ENCODE measurements at regions not wholly inside any gene's neighbourhood (a gene's known extent, or its start where the extent isn't known, plus 50 kb on each side); places are given as distances from the start of the nearest gene placed in this dataset.
"Not testable (repeated sequence)": the region's sequence is repeated elsewhere in the genome, so short reads cannot be mapped to it uniquely, and the experiment has no call there.

DNA sequence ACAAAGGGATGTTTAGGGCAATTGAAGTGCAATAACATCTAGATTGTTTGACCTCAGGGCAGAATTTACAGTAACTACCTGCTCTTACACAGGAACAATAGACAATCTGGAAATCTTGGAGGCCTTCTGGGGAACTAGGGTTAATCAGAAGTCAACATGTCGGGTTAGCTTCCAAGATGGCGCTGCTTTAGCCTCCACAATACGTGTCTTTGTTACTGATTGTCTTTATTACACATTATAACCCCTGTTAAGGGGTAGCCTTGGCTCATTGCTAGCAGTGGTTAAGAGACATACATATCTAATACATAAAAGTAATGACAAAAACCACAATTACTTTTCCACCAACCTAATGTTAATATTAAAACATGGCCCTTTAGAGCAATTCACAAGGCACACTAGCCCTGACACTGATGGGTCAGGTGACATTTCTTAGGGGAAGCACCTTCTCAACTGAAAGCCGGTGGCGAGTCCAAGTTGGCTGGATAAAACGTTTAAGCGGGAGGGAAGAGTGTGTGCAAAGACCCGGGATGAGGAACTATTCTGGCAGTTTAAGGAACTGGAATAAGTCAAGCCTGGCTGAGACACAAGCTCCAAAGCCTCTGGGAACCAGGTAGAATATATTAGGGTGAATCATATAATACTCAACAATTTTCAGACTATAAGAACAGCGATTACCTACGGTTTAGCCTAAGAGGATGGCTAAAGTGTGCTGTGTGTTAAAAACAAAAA, 236.9 kb downstream of the BCAS1 start:
- DNase-seq, result no peak

DNA sequence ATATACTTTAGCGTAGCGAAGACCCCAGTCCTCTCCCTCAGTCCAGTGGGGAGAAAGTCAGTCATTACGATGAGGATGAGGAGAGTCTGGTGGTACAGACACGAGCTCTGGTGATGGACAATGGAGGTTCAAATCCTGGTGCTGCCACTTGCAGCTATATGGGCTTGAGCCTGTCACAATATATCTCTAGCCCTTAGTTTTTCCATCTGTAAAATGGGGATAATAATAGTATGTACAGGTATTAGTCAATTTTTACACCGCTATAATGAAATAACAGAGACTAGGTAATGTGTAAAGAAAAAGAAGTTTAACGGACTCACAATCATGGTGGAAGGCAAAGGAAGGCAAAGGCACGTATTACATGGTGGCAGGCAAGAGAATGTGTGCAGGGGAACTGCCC, 237.9 kb downstream of the BCAS1 start:
- no peak for DNase-seq

DNA sequence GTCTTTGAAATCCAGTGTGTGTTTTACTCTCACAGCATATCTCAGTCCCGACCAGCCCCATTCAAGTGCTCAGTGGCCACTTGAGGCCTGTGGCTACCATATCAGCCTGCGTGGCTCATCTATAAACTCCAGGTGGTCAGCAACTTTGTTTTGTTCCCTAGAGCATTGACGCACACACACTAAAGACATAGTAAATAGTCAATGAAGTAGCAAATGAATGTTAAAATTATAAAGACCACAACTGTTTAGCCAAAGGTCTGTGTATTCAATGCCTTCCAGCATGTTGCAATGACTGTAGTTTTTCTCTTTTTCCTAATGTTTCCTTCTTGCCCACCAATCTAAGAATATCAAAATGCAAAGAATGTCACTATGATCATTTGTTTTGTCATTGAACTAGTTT, 238.2 kb upstream of the ZNF217 start:
- DNase-seq, result no peak

DNA sequence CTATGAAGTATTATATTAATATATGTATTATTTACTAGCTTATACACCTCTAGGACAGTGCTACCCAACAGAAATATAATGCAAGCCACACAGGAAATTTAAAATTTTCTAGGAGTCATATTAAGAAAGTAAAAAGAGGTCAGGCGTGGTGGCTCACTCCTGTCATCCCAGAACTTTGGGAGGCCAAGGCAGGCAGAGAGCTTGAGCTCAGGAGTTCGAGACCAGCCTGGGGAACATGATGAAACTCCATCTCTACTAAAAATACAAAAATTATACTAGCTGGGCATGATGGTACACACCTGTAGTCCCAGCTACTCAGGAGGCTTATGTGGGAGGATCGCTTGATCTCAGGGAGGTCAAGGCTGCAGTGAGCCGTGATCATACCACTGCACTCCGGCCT, 237.6 kb upstream of the ZNF217 start:
- DNase-seq, result no peak

GRCh38 chr20:53829724-53830521, 236.3 kb upstream of the ZNF217 start:
- DNase-seq, result no peak

GRCh38 chr20:53829255-53829723, 235.7 kb upstream of the ZNF217 start:
- DNase-seq, result no peak

GRCh38 chr20:53828682-53829254, 235.1 kb upstream of the ZNF217 start:
- DNase-seq, result no peak

GRCh38 chr20:53828088-53828681, 234.5 kb upstream of the ZNF217 start:
- DNase-seq, result no peak

- DNase-seq, result no peak
These were observed 233.9 kb upstream of the ZNF217 start for GRCh38 chr20:53827292-53828087.

- DNase-seq, result no peak
These were observed 233.1 kb upstream of the ZNF217 start for GRCh38 chr20:53826597-53827291.

DNA sequence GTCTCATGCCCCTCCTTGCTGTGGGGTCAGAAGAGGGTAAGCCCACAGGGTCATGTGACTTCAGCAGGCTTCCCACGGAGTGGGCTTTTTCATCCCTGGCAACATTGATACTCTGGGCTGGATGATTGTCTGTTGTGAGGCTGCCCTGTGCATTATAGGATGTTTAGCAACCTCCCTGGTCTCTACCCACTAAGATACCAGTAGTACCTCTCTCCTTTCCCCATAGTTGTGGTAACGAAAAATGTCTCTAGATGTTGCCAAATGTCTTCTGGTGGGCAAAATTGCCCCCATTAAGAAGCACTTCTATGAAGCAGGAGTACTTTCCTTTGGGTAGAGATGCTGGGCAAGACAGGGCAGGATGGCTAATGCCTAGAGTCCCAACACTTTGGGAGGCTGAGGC, 232.5 kb upstream of the ZNF217 start:
- DNase-seq, result no peak

GRCh38 chr20:53825282-53825681, 231.6 kb upstream of the ZNF217 start:
- DNase-seq, result no peak

GRCh38 chr20:53824779-53825178, 231.1 kb upstream of the ZNF217 start:
- DNase-seq, result no peak

GRCh38 chr20:53823121-53823764, 229.6 kb upstream of the ZNF217 start:
- DNase-seq, result no peak

DNA sequence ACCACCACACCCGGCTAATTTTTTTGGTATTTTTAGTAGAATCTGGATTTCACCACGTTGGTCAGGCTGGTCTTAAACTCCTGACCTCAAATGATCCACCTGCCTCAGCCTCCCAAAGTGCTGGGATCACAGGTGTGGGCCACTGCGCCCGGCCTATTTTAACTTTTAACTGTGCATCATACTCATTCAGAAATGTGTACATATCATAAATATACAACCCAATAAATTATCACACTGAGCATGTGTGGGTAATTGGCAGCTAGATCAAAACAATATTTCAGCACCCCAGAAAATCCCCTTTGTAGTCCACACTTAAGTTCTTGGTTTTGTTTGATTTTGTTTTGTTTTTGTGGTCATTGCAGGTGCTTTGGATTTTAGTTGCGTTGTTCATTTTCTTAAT, 228.9 kb upstream of the ZNF217 start:
- no peak for DNase-seq

GRCh38 chr20:53819973-53820451, 226.4 kb upstream of the ZNF217 start:
- DNase-seq, result no peak

DNA sequence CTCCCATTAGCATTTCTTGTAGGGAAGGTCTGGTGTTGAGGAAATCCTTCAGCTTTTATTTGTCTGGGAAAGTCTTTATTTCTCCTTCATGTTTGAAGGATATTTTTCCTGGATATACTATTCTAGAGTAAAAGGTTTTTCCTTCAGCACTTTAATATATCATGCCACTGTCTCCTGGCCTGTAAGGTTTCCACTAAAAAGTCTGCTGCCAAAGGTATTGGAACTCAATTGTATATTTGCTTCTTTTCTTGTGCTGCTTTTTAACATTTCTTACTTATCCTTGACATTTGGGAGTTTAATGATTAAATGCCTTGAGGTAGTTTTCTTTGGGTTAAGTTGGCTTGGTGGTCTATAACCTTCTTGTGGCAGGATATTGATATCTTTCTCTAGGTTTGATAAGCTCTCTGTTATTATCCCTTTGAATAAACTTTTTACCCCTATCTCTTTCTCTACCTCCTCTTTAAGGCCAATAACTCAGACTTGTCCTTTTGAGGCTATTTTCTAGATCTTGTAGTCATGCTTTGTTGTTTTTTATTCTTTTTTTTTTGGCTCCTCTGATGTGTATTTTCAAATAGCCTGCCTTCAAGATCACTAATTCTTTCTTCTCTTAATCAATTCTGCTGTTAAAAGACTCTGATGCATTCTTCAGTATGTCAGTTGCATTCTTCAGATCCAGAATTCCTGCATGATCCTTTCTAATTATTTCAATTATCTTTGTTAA, 225.0 kb upstream of the ZNF217 start:
- DNase-seq, result no peak

DNA sequence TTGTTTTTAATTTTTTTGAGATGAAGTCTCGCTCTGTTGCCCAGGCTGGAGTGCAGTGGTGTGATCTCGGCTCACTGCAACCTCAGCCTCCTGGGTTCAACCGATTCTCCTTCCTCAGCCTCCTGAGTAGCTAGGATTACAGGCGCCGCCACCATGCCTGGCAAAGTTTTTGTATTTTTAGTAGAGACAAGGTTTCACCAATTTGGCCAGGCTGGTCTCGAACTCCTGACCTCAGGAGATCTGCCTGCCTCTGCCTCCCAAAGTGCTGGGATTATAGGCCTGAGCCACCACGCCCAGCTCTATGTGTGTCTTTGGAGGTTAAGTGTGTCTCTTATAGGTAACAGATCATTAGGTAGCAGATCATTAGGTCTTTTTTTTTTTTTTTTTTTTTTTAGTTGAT, 223.9 kb upstream of the ZNF217 start:
- not testable (repeated sequence) for DNase-seq

- no peak for DNase-seq
These were observed 223.3 kb upstream of the ZNF217 start for GRCh38 chr20:53816872-53817398.

DNA sequence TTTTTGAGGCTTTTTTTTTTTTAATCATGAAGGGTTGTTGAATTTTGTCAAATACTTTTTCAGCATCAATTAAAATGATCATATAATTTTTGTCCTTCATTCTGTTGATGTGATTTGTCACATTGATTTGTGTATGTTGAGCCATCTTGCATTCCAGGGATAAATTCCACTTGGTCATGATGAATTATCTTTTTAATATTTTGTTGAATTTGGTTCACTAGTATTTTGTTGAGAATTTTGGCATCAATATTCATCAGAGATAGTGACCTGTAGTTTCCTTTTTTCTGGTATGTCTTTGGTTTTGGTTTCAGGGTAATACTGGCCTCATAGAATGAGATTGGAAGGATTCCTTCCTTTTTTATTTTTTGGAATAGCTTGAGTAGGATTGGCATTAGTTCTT, 221.9 kb upstream of the ZNF217 start:
- no peak for DNase-seq

All from NCI-H187 (cell line).